HG03439 (cell line): ENCODE measurements at regions not wholly inside any gene's neighbourhood (a gene's known extent, or its start where the extent isn't known, plus 50 kb on each side); places are given as distances from the start of the nearest gene placed in this dataset.

Source experiments
- ATAC-seq: cut with Tn5 transposase; IDR thresholded peaks from one replicate; pipeline ENCODE4 v1.9.1; 2021; ENCODE audit warnings: mild to moderate bottlenecking, moderate library complexity; ENCODE audit not compliant: unreplicated experiment

DNA sequence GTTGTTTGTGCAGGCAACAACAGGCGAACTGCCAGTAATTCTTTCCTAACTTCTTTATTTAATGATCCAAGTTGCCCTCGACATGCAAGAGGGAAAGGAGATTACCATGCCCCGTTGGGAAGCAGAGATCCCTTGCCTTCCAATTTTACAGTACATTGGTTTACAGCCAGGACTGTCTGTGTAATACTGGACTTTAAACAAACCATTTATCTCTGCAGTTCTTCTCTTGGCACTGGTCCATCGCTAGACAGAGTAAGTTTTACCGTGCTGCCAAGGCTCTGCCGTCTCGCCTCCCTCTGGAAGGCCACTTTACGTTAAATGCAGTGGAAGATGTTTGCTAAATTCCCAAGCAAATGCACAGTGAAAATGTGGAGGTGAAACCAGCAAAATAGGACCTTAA lies 660.3 kb upstream of the PRKX start:
- no peak for ATAC-seq

DNA sequence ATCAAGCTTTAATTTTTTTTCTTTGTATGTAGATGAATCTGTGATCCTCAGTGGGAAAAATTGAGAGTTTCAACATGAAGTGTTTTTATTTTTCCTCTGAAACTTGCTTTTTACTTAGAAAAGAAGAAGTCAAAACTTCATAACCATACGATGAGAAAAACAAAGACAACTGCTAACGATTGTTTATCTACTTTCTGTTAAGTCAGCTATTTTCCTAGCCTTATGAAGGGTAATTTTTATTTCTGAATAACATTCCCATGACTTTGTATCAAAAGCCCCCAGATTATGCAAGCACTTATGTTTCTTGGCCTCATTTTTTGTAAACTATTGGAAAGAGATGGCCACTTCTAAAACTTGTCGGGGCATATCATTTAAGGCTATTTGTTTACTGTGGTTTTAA lies 645.1 kb upstream of the PRKX start:
- no peak for ATAC-seq

DNA sequence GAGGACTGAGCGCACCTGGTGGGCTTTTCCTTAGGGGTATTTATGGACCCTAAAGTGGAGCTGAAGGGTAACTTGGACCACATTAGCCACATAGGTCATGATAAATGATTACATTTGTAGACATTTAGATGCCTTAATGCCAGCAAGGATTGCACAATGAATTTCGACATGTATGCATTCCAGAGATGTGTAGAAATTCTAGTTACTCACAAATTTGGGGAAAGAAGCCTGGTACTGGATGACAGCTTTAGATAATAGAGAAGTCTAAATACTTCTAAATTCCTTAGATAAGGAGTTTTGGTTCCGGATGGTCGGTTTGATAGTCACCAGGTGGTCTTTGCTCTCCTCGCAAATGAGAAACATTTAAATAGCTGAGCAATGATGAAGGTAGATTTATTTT lies 609.5 kb upstream of the PRKX start:
- no peak for ATAC-seq

DNA sequence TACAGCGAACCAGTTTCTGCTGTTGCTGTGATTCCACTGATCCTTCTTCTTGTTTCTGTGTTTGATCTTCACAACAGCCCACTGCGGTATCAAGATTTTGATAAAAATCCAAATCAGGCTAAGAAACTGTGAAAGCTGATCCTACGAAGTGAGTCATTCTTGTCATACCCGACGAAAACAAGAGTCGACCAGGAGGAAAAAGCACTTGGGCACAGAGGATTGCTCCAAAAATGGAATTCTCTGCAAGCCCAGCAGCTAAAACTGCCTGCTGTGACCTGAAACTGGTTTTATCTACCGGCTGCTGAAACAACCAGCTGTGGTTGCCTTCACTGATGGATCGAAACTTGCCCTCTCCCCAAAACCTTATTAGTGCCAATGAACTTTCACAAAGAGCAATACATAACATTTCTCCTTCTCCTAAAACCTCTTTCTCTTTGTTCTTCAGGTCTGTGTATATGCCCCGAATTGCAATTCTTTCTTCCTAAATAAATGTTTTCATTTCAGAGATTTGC lies 607.0 kb upstream of the PRKX start:
- ATAC-seq = no peak

GRCh38 chrX:4315891-4316290 lies 602.4 kb upstream of the PRKX start:
- ATAC-seq = no peak

- no peak for ATAC-seq
Measured at GRCh38 chrX:4314586-4314985, 601.1 kb upstream of the PRKX start.

- no peak for ATAC-seq
Measured at GRCh38 chrX:4277122-4277521, 563.7 kb upstream of the PRKX start.

DNA sequence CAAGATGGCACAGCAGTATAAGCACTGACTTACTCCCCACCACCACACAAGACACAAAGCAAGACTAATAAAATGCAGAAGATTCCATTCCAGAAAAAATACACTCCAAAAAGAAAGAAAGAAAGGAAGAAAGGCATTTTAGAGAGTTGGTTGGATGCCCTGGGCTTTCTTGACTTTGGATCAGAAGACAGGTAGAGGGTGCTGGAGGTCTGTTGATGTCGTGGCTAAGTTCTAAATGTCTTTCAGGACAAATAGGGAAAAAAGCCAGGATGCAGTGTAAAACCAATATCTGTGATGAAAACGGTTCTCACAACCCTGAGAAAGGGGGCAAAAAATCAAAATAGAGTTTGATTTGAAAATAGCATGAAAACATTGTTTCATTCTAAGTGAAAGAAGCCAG lies 555.2 kb upstream of the PRKX start:
- no peak for ATAC-seq

DNA sequence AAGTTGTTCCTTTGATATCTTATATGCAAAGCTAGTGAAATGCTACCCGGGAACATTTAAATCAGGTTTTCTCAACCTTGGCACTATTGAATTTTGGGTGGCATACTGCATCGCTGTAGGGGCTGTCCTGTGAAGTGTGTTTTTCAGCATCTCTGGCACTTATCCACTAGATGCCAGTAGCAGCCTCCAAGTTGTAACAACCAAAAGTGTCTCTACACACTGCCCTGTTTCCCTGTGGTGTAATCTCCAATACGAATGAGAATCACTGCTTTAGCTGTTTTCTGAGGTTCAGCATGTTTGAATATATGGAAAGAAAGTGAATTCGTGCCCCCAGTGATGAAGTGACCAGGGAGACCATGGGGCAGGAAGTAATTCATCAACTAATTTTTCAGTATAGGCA lies 551.6 kb upstream of the PRKX start:
- ATAC-seq = no peak

DNA sequence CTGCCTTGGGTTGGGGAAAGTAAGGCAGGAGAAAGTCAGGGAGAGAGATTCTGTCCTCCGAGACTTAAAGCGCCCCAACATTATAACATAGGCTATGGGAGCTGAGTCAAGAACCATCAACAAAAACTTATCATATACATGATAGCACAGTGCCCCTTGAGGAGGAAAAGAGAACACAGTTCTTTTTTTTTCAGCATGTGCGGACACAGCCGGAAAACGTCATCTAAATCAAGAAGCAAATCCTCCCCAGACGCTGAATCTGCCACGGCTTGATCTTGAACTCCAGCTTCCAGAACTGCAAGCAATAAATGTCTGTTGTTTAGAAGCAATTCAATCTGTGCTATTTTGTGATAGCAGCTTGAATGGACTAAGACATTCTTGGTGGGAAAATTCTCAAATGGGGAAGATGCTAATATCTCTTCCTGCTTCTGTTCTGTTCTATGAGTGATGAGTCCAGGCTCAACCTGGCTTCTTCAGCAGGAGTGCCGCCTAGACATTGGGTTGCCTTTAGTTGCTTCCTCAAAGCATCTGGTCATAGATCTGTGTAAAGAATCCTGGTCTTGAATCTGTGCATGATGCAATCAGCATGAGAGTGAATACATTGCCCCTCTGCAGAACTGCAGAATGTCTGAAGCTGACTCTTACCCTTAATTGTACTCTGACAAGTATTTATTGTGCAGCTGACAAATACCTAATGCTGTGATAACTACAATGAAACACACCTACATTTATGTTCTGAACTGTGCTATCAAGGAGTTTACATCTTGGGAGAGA lies 549.8 kb upstream of the PRKX start:
- ATAC-seq = no peak

- ATAC-seq = no peak
Measured at GRCh38 chrX:4253092-4253491, 539.6 kb upstream of the PRKX start.

- ATAC-seq = no peak
Measured at GRCh38 chrX:4249401-4249800, 536.0 kb upstream of the PRKX start.

DNA sequence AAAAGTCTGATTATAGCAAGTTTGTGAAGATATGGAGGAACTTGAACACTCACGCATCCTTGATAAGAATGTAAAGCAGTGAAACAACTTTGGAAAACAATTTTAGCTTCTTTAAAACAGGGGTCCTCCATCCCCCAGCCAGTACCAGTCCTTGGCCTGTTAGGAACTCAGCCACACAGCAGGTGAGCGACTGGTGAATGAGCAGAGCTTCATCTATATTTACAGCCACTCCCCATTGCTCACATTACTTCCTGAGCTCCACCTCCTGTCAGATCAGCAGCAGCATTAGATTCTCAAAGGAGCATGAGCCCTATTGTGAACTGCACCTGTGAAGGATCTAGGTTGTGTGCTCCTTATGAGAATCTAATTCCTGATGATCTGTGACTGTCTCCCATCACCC lies 530.3 kb upstream of the PRKX start:
- no peak for ATAC-seq

- no peak for ATAC-seq
Measured at GRCh38 chrX:4240541-4241194, 527.2 kb upstream of the PRKX start.

GRCh38 chrX:4239650-4240540 lies 526.4 kb upstream of the PRKX start:
- no peak for ATAC-seq

DNA sequence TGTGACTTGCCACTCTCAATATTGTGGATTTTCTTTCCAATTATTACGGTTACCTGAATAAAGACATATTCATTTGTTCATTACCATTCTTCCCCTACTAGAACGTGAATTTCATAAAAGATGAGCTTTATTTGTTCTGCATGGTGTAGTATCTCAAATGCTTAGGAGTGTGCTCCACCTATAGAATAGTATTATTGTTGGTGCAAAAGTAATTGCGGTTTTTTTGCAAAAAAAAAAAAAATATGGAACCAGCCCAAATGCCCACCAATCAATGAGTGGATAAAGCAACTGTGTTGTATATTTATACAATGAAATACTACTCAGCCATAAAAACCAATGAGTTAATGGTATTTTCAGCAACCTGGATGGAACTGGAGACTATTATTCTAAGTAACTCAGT lies 525.5 kb upstream of the PRKX start:
- no peak for ATAC-seq

DNA sequence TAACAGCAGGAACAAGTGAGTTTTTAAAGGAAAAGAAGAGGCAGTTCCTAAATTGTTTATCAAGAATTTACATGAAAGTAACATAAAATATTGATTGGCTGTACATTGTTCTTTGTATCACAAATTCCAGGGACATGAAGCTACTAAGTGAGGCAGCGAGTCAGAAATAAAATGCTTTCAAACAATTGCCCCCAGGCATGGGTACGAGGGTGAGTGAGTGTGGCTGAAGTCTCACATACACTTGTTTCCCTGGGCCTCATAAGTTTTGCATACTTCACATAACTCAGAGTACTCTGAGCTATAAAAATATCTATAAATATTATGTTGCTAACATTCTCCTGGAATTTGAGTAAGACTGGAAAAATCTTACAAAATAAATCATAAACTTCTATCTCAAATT lies 511.6 kb upstream of the PRKX start:
- ATAC-seq = no peak

DNA sequence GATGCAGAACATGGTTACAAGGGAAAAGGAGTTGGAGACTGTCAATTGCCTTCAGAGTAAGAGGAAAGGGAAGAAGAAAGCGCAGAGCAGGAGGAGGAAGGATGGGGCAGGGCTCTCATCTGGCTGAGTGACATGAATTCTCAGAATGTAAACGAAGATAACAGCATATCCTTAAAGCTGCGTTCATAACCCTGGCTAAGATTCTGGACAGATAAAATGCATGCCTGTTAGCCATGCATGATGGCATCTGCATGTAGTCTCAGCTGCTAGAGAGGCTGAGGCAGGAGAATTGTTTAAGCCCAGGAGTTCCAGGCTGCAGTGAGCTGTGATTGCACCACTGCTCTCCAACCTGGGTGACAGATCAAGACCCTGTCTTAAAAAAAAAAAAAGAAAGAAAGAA lies 493.5 kb upstream of the PRKX start:
- ATAC-seq = no peak

GRCh38 chrX:4197971-4198370 lies 484.5 kb upstream of the PRKX start:
- ATAC-seq = no peak

- ATAC-seq = no peak
Measured at GRCh38 chrX:4193500-4194155, 480.2 kb upstream of the PRKX start.

GRCh38 chrX:4186331-4186730 lies 472.9 kb upstream of the PRKX start:
- no peak for ATAC-seq
